IMR-90 (cell line): ENCODE measurements at regions not wholly inside any gene's neighbourhood (a gene's known extent, or its start where the extent isn't known, plus 50 kb on each side); places are given as distances from the start of the nearest gene placed in this dataset.

ENCODE experiments used
- FOS ChIP-seq: fragments of 150-350 bp; IDR thresholded peaks from 2 replicates; pipeline ENCODE4 v1.6.1; 2016; ENCODE audit warnings: low read depth, low read length
- MAZ ChIP-seq: IDR thresholded peaks from 2 replicates; pipeline ENCODE4 v1.6.1; 2012; ENCODE audit warnings: low read depth, mild to moderate bottlenecking, low read length, improper control_type of control experiment, moderate library complexity, borderline replicate concordance
- POLR2A ChIP-seq: IDR thresholded peaks from 2 replicates; pipeline ENCODE4 v1.6.1; 2012; ENCODE audit warnings: mild to moderate bottlenecking, low read depth, low read length
- RAD21 ChIP-seq: IDR thresholded peaks from 2 replicates; pipeline ENCODE4 v1.6.1; 2012; ENCODE audit warnings: low read length, improper control_type of control experiment
- RCOR1 ChIP-seq: IDR thresholded peaks from 2 replicates; pipeline ENCODE4 v1.6.1; 2012; ENCODE audit warnings: mild to moderate bottlenecking, low read length, improper control_type of control experiment; ENCODE audit not compliant: insufficient replicate concordance
- TF ChIP-seq, protein P1 (sequence below): conservative IDR thresholded peaks from 2 replicates; pipeline ENCODE4 v1.5.1; 2012; ENCODE audit warnings: mild to moderate bottlenecking, low read depth, low read length, improper control_type of control experiment
- TF ChIP-seq, protein P2 (sequence below): fragments of 150-350 bp; IDR thresholded peaks from 2 replicates; pipeline ENCODE4 v1.6.1; 2017; ENCODE audit warnings: mild to moderate bottlenecking, antibody characterized with exemption, low read length, low read depth

DNA sequence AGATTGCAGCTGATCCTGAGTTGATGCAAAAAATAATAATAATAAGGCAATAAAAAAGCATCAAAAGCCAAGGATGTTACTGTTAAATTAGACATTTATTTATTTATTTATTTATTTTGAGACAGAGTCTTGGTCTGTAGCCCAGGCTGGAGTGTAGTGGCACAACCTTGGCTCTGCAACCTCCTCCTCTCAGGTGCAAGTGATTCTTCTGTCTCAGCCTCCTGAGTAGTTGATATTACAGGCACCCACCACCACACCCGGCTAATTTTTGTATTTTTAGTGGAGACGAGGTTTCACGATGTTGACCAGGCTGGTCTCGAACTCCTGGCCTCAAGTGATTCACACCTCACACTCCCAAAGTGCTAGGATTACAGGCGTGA lies 465.5 kb upstream of the NRP1 start:
- TF ChIP-seq, protein P1, sequence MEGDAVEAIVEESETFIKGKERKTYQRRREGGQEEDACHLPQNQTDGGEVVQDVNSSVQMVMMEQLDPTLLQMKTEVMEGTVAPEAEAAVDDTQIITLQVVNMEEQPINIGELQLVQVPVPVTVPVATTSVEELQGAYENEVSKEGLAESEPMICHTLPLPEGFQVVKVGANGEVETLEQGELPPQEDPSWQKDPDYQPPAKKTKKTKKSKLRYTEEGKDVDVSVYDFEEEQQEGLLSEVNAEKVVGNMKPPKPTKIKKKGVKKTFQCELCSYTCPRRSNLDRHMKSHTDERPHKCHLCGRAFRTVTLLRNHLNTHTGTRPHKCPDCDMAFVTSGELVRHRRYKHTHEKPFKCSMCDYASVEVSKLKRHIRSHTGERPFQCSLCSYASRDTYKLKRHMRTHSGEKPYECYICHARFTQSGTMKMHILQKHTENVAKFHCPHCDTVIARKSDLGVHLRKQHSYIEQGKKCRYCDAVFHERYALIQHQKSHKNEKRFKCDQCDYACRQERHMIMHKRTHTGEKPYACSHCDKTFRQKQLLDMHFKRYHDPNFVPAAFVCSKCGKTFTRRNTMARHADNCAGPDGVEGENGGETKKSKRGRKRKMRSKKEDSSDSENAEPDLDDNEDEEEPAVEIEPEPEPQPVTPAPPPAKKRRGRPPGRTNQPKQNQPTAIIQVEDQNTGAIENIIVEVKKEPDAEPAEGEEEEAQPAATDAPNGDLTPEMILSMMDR, result no peak
- TF ChIP-seq, protein P2, sequence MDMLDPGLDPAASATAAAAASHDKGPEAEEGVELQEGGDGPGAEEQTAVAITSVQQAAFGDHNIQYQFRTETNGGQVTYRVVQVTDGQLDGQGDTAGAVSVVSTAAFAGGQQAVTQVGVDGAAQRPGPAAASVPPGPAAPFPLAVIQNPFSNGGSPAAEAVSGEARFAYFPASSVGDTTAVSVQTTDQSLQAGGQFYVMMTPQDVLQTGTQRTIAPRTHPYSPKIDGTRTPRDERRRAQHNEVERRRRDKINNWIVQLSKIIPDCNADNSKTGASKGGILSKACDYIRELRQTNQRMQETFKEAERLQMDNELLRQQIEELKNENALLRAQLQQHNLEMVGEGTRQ, result no peak
- TF ChIP-seq RAD21 (no peak), POLR2A (no peak), FOS (no peak), RCOR1 (no peak), MAZ (no peak)
